ENCODE measurements at regions not wholly inside any gene's neighbourhood (a gene's known extent, or its start where the extent isn't known, plus 50 kb on each side); places are given as distances from the start of the nearest gene placed in this dataset.

GRCh38 chr4:187312299-187312698 lies 588.6 kb upstream of the FAT1 start:
- TF ChIP-seq POLR2AphosphoS5 (IDR thresholded peaks at IDR 0.05; ENCODE audit: low read depth, low read length): no peak
- TF ChIP-seq SIN3A (IDR thresholded peaks at IDR 0.05; ENCODE audit: borderline replicate concordance, insufficient read depth, low read length): no peak
- no peak for TF ChIP-seq FOXP2 (optimal IDR thresholded peaks at IDR 0.05; ENCODE audit: borderline replicate concordance, extremely low read depth, extremely low read length, insufficient read depth)
- no peak for TF ChIP-seq REST (IDR thresholded peaks at IDR 0.05; ENCODE audit: insufficient read depth in 1 of 2, low read depth in 2 of 2, low read length in 2 of 2)
